Nucleus accumbens (tissue), 56 donors: ENCODE measurements at regions not wholly inside any gene's neighbourhood (a gene's known extent, or its start where the extent isn't known, plus 50 kb on each side); places are given as distances from the start of the nearest gene placed in this dataset.

ENCODE experiments used
- DNase-seq, 56 donors: peaks; one replicate each; lab custom pipeline; 2025; lab: John Stamatoyannopoulos, UW

GRCh38 chr1:55352080-55352810 lies 137.1 kb upstream of the USP24 start:
- DNase-seq: no peak

GRCh38 chr1:55348356-55348755 lies 133.2 kb upstream of the USP24 start:
- DNase-seq: no peak

GRCh38 chr1:55347866-55348265 lies 132.7 kb upstream of the USP24 start:
- no peak for DNase-seq

- no peak for DNase-seq
These were observed 131.9 kb upstream of the USP24 start for GRCh38 chr1:55347041-55347440.

- no peak for DNase-seq
These were observed 131.4 kb upstream of the USP24 start for GRCh38 chr1:55346586-55346985.

GRCh38 chr1:55339681-55340080 lies 124.5 kb upstream of the USP24 start:
- DNase-seq: no peak

- DNase-seq: no peak
These were observed 123.3 kb upstream of the USP24 start for GRCh38 chr1:55338448-55338820.

GRCh38 chr1:55337801-55338447 lies 122.8 kb upstream of the USP24 start:
- peak in 2 of 56 donors; percentile 3 to 18 for DNase-seq

GRCh38 chr1:55334797-55335196 lies 119.6 kb upstream of the USP24 start:
- no peak for DNase-seq

- DNase-seq: no peak
These were observed 119.0 kb upstream of the USP24 start for GRCh38 chr1:55334160-55334559.

- DNase-seq: no peak
These were observed 118.3 kb upstream of the USP24 start for GRCh38 chr1:55333461-55333860.

GRCh38 chr1:55331351-55331750 lies 116.2 kb upstream of the USP24 start:
- DNase-seq: no peak

- DNase-seq: no peak
These were observed 114.8 kb upstream of the USP24 start for GRCh38 chr1:55329808-55330432.

- no peak for DNase-seq
These were observed 113.9 kb upstream of the USP24 start for GRCh38 chr1:55329091-55329490.

- DNase-seq: no peak
These were observed 111.5 kb upstream of the USP24 start for GRCh38 chr1:55326496-55327243.

GRCh38 chr1:55323760-55324159 lies 108.6 kb upstream of the USP24 start:
- no peak for DNase-seq

GRCh38 chr1:55322842-55323241 lies 107.7 kb upstream of the USP24 start:
- DNase-seq: no peak

- no peak for DNase-seq
These were observed 106.8 kb upstream of the USP24 start for GRCh38 chr1:55321942-55322341.

GRCh38 chr1:55320891-55321290 lies 105.7 kb upstream of the USP24 start:
- no peak for DNase-seq

GRCh38 chr1:55318116-55318817 lies 103.1 kb upstream of the USP24 start:
- no peak for DNase-seq

- DNase-seq: no peak
These were observed 102.5 kb upstream of the USP24 start for GRCh38 chr1:55317673-55318072.
